ENCODE measurements at regions not wholly inside any gene's neighbourhood (a gene's known extent, or its start where the extent isn't known, plus 50 kb on each side); places are given as distances from the start of the nearest gene placed in this dataset.

DNA sequence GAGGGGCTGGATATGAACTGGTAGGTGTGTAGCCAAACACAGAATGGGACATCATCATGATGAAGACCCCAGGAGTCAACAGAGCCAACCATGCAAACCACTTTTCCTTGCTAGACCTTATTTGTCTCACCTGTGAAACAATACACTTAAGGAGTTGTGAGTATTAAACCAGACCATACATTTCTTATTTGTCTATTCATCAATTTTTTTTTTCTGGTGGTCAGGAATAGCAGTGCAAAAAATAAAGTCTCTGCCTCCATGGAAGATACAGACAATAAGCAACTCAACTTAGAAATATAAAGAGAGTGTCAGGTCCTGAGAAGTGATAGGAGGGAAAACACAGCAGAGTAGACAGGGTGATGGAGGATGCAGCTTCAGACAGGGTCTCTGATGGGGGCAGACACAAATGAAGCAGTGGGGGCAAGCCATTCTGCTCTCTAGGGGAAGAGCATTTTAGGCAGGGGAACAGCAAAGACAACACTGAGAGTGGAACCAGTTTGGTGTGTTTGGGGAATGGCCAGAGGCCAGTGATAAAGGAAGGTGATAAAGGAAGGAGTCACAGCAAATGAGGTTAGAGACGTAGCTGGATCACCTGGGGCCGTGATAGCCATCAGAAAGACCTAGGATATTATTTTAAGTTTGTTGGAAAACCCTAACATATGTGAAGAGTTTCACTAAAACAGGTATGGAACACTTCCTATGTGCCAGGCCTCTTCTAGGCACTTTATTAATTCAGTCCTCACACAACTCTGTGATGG lies 256.2 kb downstream of the MAN2A1 start:
- TF ChIP-seq, protein P1, sequence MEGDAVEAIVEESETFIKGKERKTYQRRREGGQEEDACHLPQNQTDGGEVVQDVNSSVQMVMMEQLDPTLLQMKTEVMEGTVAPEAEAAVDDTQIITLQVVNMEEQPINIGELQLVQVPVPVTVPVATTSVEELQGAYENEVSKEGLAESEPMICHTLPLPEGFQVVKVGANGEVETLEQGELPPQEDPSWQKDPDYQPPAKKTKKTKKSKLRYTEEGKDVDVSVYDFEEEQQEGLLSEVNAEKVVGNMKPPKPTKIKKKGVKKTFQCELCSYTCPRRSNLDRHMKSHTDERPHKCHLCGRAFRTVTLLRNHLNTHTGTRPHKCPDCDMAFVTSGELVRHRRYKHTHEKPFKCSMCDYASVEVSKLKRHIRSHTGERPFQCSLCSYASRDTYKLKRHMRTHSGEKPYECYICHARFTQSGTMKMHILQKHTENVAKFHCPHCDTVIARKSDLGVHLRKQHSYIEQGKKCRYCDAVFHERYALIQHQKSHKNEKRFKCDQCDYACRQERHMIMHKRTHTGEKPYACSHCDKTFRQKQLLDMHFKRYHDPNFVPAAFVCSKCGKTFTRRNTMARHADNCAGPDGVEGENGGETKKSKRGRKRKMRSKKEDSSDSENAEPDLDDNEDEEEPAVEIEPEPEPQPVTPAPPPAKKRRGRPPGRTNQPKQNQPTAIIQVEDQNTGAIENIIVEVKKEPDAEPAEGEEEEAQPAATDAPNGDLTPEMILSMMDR (conservative IDR thresholded peaks at IDR 0.05; ENCODE audit: low read depth, low read length): no peak
- TF ChIP-seq MAFK (IDR thresholded peaks at IDR 0.05; ENCODE audit: low read depth, low read length): 0 out of 2 replicates have a peak, but pooled peaks have one; percentile 23
- TF ChIP-seq POLR2A (IDR thresholded peaks at IDR 0.05; ENCODE audit: low read depth, low read length): no peak
- no peak for TF ChIP-seq RCOR1 (IDR thresholded peaks at IDR 0.05; ENCODE audit: insufficient replicate concordance, low read length)
- TF ChIP-seq RFX5 (IDR thresholded peaks at IDR 0.05; ENCODE audit: low read depth, low read length): no peak
- no peak for TF ChIP-seq MXI1 (IDR thresholded peaks at IDR 0.05; ENCODE audit: borderline replicate concordance, low read depth, low read length)
- TF ChIP-seq RAD21 (IDR thresholded peaks at IDR 0.05; ENCODE audit: low read length): no peak
- no peak for TF ChIP-seq SMC3 (IDR thresholded peaks at IDR 0.05; ENCODE audit: low read depth, low read length)
- TF ChIP-seq, protein P2, sequence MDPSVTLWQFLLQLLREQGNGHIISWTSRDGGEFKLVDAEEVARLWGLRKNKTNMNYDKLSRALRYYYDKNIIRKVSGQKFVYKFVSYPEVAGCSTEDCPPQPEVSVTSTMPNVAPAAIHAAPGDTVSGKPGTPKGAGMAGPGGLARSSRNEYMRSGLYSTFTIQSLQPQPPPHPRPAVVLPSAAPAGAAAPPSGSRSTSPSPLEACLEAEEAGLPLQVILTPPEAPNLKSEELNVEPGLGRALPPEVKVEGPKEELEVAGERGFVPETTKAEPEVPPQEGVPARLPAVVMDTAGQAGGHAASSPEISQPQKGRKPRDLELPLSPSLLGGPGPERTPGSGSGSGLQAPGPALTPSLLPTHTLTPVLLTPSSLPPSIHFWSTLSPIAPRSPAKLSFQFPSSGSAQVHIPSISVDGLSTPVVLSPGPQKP (IDR thresholded peaks at IDR 0.05; ENCODE audit: borderline replicate concordance, low read depth, low read length): no peak
- TF ChIP-seq CHD1 (IDR thresholded peaks at IDR 0.05; ENCODE audit: low read depth, low read length): no peak
- no peak for TF ChIP-seq FOS (IDR thresholded peaks at IDR 0.05; ENCODE audit: low read depth, low read length)
- TF ChIP-seq CEBPB (IDR thresholded peaks at IDR 0.05; ENCODE audit: low read depth, low read length): no peak
- no peak for TF ChIP-seq MAZ (IDR thresholded peaks at IDR 0.05; ENCODE audit: borderline replicate concordance, low read depth, low read length)
- TF ChIP-seq, protein P3, sequence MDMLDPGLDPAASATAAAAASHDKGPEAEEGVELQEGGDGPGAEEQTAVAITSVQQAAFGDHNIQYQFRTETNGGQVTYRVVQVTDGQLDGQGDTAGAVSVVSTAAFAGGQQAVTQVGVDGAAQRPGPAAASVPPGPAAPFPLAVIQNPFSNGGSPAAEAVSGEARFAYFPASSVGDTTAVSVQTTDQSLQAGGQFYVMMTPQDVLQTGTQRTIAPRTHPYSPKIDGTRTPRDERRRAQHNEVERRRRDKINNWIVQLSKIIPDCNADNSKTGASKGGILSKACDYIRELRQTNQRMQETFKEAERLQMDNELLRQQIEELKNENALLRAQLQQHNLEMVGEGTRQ (IDR thresholded peaks at IDR 0.05; ENCODE audit: low read depth, low read length): no peak

All from IMR-90 (cell line).